Activated naive CD8-positive, alpha-beta T cell treated with anti-CD3 and anti-CD28 coated beads, Interleukin-2, amount 10 ng/mL, durations not matched to agents 7 days and 5 days (primary cell): ENCODE measurements at regions not wholly inside any gene's neighbourhood (a gene's known extent, or its start where the extent isn't known, plus 50 kb on each side); places are given as distances from the start of the nearest gene placed in this dataset.

Experiments used
- ATAC-seq: fragments of 150-1000 bp; cut with Tn5 transposase; one replicate; pipeline ENCODE4 v1.10.0; 2021; ENCODE audit warnings: low read depth, moderate library complexity
- POLR2A ChIA-PET: fragments of 350-600 bp; sonication (Branson Sonifier 250); formaldehyde crosslinking; loops from one replicate; lab custom pipeline; 2021; ENCODE audit warnings: antibody characterized with exemption; lab: Charles Lee
- DNase-seq: peaks from one replicate; pipeline ENCODE4 v3.0.0; 2021
- H3K27ac Mint-ChIP-seq: one replicate; pipeline ENCODE4 v1.8.0; 2022; ENCODE audit warnings: mild to moderate bottlenecking, mixed read lengths
- H3K27me3 Mint-ChIP-seq: one replicate; pipeline ENCODE4 v1.8.0; 2022; ENCODE audit warnings: mild to moderate bottlenecking, moderate library complexity, mixed read lengths
- H3K36me3 Mint-ChIP-seq: one replicate; pipeline ENCODE4 v1.8.0; 2021; ENCODE audit warnings: mild to moderate bottlenecking, mixed read lengths
- H3K4me1 Mint-ChIP-seq: one replicate; pipeline ENCODE4 v1.8.0; 2021; ENCODE audit warnings: mixed read lengths
- H3K4me3 Mint-ChIP-seq: one replicate; pipeline ENCODE4 v1.8.0; 2022; ENCODE audit warnings: mild to moderate bottlenecking, moderate library complexity, mixed read lengths
- H3K9me3 Mint-ChIP-seq: one replicate; pipeline ENCODE4 v1.8.0; 2021; ENCODE audit warnings: mixed read lengths

DNA sequence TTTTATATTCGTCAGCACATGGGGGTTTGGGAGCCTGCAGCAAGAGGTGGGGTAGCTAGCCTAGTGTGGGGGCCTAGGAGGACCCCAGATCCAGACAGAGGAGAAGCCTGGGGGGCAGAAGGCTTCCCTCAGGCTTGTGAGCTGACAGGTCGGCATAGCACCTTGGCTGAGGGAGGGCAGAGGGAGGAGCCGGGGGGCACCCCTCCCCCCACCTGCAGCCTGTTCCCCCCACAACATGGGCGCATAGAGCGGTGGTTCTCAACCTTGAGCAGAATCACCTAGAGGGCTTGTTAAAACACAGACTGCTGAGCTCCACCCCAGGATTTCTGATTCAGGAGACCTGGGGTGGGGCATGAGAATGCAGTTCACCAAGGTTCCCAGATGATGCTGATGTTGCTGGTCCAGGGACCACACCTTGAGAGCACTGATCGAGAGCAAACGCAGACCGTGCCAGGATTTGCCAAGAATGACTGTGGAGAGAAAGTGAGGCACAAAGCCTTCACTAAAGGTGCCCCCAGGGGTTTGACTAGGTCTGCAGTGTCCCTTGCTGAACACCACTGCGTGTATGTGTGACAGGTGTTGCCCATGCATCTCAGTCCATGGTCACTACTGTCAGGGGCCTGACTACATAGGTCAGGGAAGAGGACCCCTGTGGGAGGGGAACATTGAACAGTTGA, 163.3 kb downstream of the MACROH2A1 start:
- ATAC-seq = no peak
- no peaks in the 10 kb centered on the region for H3K36me3 Mint-ChIP-seq
- H3K9me3 Mint-ChIP-seq = no peaks in the 10 kb centered on the region
- POLR2A ChIA-PET = no interaction called here
- H3K27me3 Mint-ChIP-seq = peaks cover 3% of the 10 kb centered on the region
- no peak overlapping the region for H3K4me3 Mint-ChIP-seq
- H3K4me1 Mint-ChIP-seq = no peaks in the 10 kb centered on the region
- DNase-seq = peak; percentile 20
- H3K27ac Mint-ChIP-seq = no peak overlapping the region

GRCh38 chr5:135234666-135235401, 164.2 kb downstream of the MACROH2A1 start:
- POLR2A ChIA-PET = no interaction called here
- ATAC-seq (no peak), DNase-seq (no peak)
- Mint-ChIP-seq H3K4me3 (no peak overlapping the region), H3K4me1 (no peaks in the 10 kb centered on the region), H3K9me3 (no peaks in the 10 kb centered on the region), H3K27me3 (peaks cover 3% of the 10 kb centered on the region), H3K36me3 (no peaks in the 10 kb centered on the region), H3K27ac (no peak overlapping the region)

DNA sequence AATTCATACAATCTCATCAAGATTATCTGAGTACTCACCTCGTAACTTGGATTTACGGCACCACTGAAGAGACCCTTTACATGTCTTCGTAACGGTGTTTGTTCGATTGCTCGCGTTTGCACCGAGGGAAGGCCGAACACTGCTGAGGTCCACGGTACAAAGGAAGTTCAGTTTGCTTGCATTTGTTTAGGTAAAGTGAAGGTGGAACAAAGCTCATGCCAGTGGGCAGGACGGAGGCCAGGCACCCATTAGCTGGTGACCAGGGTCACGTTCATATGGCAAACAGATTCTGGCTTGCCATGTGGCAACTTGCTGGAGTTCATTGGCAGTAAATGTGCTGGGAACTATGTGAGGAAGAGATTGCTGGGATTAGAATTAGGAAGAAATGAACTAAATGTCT, 164.8 kb downstream of the MACROH2A1 start:
- POLR2A ChIA-PET = no interaction called here
- DNase-seq = no peak
- Mint-ChIP-seq H3K27me3 (peaks cover 3% of the 10 kb centered on the region), H3K36me3 (no peaks in the 10 kb centered on the region), H3K27ac (no peak overlapping the region), H3K4me1 (no peaks in the 10 kb centered on the region), H3K4me3 (no peak overlapping the region), H3K9me3 (no peaks in the 10 kb centered on the region)
- no peak for ATAC-seq

DNA sequence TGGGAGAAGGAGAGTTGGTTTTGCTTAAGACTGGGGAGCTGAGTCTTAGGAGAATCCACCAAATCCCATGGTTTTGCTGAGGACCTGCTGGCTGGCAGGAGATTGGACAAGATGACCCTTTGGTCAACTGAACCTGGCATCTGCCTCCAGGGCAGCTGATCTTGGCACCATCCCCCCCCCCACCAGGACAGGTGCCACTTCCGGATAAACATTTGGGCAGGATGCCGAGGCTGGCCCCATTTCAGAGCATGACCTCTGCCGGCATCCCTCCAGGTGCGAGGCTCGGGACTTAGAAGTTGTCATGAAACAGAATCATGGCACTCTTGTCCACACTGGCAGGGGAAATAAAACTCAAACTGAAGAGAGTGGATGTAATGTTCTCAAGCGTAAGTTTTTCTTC, 165.6 kb downstream of the MACROH2A1 start:
- H3K4me3 Mint-ChIP-seq = no peak overlapping the region
- POLR2A ChIA-PET = no interaction called here
- ATAC-seq (no peak), DNase-seq (no peak)
- H3K4me1 Mint-ChIP-seq = no peaks in the 10 kb centered on the region
- no peak overlapping the region for H3K27ac Mint-ChIP-seq
- peaks cover 3% of the 10 kb centered on the region for H3K27me3 Mint-ChIP-seq
- no peaks in the 10 kb centered on the region for H3K9me3 Mint-ChIP-seq
- no peaks in the 10 kb centered on the region for H3K36me3 Mint-ChIP-seq

DNA sequence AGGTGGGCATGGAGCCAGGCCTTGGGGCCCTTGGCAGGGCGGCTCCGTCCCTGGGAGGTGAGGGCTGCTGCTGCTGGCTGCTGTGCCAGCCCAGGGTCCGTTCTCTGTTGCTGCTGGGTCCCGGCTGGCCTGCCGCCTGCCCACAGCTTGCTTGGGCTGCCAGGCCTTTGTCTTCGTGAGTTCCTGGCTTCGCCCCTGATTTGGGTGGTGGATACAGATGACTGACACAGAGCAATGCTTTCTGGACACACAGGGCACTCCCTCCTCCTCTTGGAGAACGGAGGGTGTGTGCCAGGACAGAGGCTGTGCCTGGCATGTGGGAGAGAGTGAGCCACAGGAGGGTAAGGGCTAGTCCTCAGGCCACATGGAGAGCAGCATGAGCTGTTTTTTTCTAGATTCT, 166.1 kb downstream of the MACROH2A1 start:
- H3K4me3 Mint-ChIP-seq = no peak overlapping the region
- H3K36me3 Mint-ChIP-seq = no peaks in the 10 kb centered on the region
- H3K27ac Mint-ChIP-seq = no peak overlapping the region
- no peak for ATAC-seq
- peaks cover 3% of the 10 kb centered on the region for H3K27me3 Mint-ChIP-seq
- no peaks in the 10 kb centered on the region for H3K9me3 Mint-ChIP-seq
- DNase-seq = no peak
- POLR2A ChIA-PET = no interaction called here
- H3K4me1 Mint-ChIP-seq = no peaks in the 10 kb centered on the region

DNA sequence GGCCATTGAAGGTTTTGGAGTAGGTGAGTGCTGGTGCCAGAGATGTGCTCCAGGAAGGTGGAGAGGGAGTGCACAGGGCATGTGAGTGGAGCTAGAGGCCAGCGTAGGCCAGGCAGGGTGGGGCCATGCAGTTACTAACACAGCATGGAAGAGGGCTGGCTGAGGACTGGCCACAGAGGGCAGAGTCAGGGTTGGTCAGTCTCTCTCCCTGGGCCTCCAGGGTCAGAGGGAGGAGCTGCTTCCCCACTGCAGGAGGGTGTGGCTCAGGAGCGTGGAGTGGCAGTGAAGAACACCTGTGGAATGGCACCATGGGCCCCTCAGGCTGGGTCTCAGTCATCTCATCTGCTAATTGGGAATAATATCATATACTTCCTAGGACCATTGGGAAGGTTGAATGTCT, 167.7 kb downstream of the MACROH2A1 start:
- DNase-seq (no peak), ATAC-seq (no peak)
- no peak overlapping the region for H3K4me3 Mint-ChIP-seq
- peaks cover 2% of the 10 kb centered on the region for H3K27me3 Mint-ChIP-seq
- no peaks in the 10 kb centered on the region for H3K4me1 Mint-ChIP-seq
- no peaks in the 10 kb centered on the region for H3K36me3 Mint-ChIP-seq
- H3K27ac Mint-ChIP-seq = no peak overlapping the region
- POLR2A ChIA-PET = no interaction called here
- no peaks in the 10 kb centered on the region for H3K9me3 Mint-ChIP-seq

GRCh38 chr5:135230251-135230925, 168.6 kb downstream of the MACROH2A1 start:
- H3K4me1 Mint-ChIP-seq = no peaks in the 10 kb centered on the region
- POLR2A ChIA-PET = no interaction called here
- DNase-seq = no peak
- H3K27me3 Mint-ChIP-seq = peaks cover 2% of the 10 kb centered on the region
- no peak overlapping the region for H3K27ac Mint-ChIP-seq
- no peak overlapping the region for H3K4me3 Mint-ChIP-seq
- H3K36me3 Mint-ChIP-seq = no peaks in the 10 kb centered on the region
- ATAC-seq = no peak
- no peaks in the 10 kb centered on the region for H3K9me3 Mint-ChIP-seq

DNA sequence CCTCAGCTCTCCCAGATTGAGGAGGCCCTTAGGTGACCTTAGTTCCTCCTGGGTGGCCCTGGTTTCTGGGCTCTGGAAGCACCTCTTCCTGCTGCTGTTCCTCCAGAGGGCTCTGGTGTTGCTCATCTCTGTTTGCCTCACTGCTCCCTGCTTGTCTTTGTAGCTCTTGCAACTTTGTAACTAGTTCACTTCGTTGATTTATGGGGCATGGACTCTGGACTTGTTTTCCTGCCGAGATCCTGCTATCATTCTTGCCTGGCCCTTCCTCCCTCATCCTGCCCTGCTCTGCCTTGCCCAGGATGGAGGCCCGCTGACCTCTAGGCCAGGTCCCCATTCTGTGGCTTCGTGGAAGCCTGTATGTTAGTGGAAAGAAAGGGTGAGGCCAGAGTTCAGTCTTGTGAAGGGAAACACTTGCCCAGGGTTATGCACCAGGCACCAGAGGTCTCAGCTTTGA, 169.3 kb downstream of the MACROH2A1 start:
- POLR2A ChIA-PET = no interaction called here
- H3K4me3 Mint-ChIP-seq = no peak overlapping the region
- ATAC-seq (no peak), DNase-seq (no peak)
- H3K9me3 Mint-ChIP-seq = no peaks in the 10 kb centered on the region
- peaks cover 2% of the 10 kb centered on the region for H3K27me3 Mint-ChIP-seq
- H3K36me3 Mint-ChIP-seq = no peaks in the 10 kb centered on the region
- H3K27ac Mint-ChIP-seq = no peak overlapping the region
- no peaks in the 10 kb centered on the region for H3K4me1 Mint-ChIP-seq

DNA sequence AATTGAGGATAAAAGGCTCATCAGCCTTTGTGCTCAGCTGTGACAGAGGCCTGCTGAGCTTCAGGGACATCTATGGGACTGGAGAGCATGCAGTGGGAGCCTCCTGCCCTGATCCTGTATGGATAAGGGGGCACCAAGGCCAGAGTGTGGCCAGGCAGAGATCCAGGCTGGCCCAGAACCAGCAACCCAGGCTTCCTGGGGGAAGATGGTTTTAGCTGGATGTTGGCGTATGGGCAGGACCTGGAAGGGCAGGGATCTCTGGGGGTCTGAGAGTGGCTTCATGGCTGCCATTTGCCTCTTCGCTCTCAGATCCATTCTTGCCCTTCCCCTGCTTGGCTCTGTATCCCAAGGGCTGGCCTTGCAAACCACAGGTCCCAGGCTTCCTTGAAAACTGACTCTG, 169.9 kb downstream of the MACROH2A1 start:
- ATAC-seq (no peak), DNase-seq (no peak)
- no peaks in the 10 kb centered on the region for H3K4me1 Mint-ChIP-seq
- no peaks in the 10 kb centered on the region for H3K36me3 Mint-ChIP-seq
- POLR2A ChIA-PET = no interaction called here
- H3K27ac Mint-ChIP-seq = no peak overlapping the region
- H3K27me3 Mint-ChIP-seq = peaks cover 2% of the 10 kb centered on the region
- H3K9me3 Mint-ChIP-seq = no peaks in the 10 kb centered on the region
- no peak overlapping the region for H3K4me3 Mint-ChIP-seq

GRCh38 chr5:135228222-135228621, 170.8 kb downstream of the MACROH2A1 start:
- Mint-ChIP-seq H3K4me3 (no peak overlapping the region), H3K36me3 (no peaks in the 10 kb centered on the region), H3K27me3 (peaks cover 6% of the 10 kb centered on the region), H3K27ac (no peak overlapping the region), H3K9me3 (no peaks in the 10 kb centered on the region), H3K4me1 (no peaks in the 10 kb centered on the region)
- ATAC-seq = no peak
- no peak for DNase-seq
- POLR2A ChIA-PET = no interaction called here

DNA sequence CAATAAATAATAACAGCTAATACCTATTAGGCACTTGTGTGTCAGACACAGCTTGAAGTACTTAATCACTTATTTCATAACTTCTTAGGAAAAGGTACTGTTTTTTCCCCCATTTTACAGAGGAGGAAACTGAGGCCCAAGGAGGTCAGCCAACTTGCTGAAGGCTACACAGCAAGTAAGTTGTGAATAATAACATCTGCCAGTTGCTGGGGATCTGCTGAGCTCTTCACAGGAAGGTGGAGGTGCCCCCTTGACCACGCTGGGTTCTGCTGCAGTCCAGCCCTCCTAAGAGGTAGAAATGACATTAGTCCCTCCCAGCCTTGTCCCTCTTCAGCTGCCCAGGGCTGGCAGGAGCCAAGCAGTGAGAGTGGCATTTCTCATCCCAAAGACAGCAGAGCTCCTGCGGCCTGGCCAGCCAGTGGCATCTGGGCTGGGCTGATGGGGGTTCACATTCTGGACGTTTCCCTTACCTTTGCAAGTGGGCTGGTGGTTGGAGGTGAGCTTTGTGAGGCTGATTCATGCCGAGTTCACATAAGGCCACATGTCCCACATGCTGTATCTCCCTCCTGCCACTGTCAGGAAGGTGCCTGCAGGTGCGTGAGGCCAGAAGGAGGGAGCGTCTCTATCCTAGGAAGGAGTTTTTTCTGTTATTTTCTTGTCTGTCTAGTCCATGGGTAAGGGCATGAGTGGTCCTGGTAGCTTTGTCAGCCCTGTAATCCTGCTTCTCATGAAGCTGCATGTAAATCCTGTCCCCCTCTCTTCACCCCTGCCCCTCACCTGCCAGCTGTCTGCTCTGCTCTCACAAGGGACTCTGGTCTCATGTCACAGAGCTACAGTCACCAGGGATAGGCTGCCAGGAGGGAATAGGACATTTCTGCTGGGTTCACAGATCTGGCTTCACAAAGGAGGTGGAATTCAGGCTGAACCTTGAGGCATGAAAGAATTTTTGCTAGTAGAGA, 171.7 kb downstream of the MACROH2A1 start:
- H3K36me3 Mint-ChIP-seq = no peaks in the 10 kb centered on the region

DNA sequence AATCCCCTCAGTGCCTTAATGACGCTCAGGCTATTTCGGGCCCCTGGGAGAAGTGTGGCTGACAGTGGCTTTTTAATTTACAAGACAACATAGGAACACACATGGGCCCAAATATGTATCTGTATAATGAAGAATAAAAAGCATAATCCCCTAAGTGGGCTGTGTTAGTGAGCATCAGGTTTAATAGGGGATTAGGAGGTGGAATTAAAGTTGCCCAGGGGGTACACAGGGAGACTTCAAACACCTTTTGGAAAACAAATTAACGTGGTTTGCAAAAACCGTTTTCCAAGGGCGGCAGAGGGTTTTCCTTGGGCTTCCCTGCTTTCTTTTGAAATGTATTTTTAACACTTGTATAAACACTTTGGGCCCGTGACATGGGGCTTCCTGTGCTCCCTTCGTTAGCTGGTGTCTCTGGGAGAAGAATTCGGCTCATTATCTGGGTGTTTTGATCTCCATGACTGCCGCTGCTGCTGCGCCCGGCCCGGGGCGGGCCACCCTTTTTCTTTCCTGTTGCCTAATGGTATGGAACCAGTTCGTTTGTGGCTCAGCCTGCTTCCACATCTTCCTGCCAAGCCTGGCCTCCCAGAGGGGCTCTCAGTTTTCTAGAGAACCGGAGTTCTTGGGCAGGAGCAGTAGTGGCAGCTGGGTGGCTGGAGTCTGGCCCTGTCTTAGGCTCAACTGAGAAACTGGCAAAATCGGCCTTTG, 173.0 kb downstream of the MACROH2A1 start:
- Mint-ChIP-seq H3K27ac (no peak overlapping the region), H3K27me3 (peaks cover 9% of the 10 kb centered on the region), H3K4me3 (no peak overlapping the region), H3K9me3 (no peaks in the 10 kb centered on the region), H3K4me1 (peaks cover 2% of the 10 kb centered on the region), H3K36me3 (no peaks in the 10 kb centered on the region)
- DNase-seq = peak; percentile 8
- POLR2A ChIA-PET = no interaction called here
- no peak for ATAC-seq

More for the DNA sequence above, 171.7 kb downstream of the MACROH2A1 start:
- Mint-ChIP-seq H3K9me3 (no peaks in the 10 kb centered on the region), H3K4me3 (no peak overlapping the region), H3K4me1 (no peaks in the 10 kb centered on the region), H3K27ac (no peak overlapping the region), H3K27me3 (peaks cover 7% of the 10 kb centered on the region)
- ATAC-seq (no peak), DNase-seq (no peak)
- POLR2A ChIA-PET = no interaction called here
